ENCODE measurements at regions not wholly inside any gene's neighbourhood (a gene's known extent, or its start where the extent isn't known, plus 50 kb on each side); places are given as distances from the start of the nearest gene placed in this dataset.
"Not testable (repeated sequence)": the region's sequence is repeated elsewhere in the genome, so short reads cannot be mapped to it uniquely, and the experiment has no call there.

DNA sequence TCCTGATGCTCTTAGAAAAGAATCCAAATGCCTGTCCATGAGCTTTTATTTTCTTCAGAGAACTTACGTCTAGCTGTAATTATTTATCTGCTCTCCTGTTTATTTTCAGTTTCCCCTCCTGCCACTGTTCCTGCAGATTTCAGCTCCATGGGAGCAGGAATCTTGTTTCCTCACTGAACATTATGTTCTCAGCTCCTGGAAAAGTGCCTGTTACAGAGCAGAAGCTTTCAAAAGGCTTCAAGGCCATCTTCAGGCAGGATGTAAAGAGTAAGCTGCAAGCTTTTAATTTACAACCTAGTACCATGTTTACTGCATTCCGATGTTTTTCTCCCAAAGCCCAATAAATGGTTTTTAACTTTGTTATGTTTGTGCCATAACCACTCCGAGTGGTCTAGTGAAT is 98.4 kb upstream of the BTG1 start:
- no peak for DNase-seq

DNA sequence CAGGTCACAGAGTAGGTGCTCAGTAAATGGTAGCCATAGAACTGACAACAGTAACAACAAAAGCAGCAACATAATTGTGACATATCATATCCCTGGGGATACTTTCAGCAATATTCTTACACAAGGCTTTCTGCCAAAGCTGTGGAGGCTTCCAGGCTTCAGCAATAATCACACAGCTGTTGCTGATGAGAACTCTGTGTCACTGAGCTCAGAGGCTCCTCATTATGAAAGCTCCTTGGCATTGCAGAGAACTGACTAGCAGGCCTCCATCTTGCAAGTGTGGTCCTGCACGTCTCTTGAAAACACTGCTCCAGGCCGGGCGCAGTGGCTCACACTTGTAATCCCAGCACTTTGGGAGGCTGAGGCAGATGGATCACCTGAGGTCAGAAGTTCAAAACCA is 97.3 kb upstream of the BTG1 start:
- DNase-seq = no peak

GRCh38 chr12:92237762-92238523 is 92.3 kb upstream of the BTG1 start:
- no peak for DNase-seq

DNA sequence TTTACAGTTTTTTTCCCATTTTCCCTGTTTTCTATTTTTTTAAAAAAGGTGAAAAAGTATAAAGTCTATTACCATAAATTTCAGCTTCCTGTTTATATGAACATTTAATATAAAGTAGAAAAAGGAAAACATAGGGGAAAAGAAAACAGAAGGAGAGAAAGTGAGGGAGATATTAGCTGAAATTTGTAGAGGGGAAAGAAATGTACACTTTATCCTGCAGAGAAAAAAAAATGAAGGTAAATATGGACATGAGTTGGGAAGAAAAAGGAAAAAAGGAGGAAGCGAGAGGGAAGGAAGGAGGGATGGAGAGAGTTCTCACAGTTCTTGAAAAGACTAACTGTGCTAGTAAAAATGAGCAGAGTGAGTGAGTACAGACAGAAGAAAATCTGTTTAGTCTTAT is 91.6 kb upstream of the BTG1 start:
- DNase-seq = no peak

DNA sequence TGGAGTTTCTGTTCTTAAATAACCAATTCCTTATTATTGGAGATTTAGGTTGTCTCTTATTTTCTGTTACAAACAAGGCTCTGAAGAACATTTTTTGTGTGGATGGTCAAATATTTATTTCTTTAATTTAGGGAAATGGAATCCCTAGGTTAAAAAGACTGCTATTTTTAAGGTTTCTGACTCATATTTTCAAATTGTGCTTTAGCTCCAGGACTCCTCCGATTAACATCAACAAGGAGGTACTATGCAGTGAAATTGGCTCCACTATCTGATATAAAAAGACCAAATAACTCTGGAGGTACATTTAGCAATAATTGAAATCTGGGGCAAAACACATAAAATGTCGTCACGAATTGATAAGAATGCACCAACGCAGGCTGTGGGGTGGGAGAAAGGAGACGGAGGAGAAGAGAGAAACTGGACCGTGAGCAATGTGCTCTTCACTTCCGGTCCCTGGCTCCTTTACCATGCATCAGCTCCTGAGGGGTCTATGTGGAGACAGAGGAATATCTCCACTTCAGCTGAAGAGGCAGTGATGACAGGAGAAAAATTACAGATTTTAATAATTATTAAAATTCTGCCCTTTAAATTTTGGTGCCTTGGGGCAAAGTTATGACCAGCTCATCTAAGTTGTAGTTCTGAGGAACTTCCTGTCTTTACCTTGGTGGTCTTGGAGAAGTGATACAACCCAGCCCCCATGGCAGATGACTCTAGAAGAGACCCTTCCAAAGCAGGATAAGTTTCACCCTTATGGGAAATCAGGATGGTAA is 90.2 kb upstream of the BTG1 start:
- no peak for DNase-seq

- no peak for DNase-seq
Measured at GRCh38 chr12:92234533-92234932, 88.9 kb upstream of the BTG1 start.

DNA sequence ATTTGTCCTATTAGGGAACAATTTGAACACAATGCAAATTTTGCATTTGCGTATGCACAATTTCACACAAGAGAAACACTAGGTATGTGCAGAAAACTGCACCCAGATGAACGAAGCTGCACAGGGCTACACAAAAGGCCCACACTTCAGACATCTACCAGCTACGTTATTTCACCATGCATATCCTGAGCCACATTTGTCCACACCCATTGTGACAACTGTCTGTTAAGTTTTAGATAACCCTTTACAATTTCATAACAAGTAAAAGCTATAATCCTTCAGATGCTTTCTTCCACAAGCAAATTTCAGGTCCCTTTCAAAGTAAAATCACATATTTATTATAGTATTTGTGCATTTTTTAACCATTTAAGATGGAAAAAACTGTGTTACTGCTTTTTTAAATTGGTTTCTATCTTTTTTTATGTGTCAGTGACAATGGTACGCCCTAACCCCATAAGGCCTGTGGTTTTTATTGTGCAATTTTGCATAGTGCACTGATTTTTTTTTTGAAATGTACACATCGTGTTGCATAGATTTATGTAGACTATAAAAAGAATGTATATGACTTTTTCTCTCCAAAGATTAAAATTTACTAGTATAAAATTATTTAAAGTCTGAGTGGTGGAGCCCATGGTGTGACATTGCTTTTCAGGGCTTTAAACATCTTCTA is 87.8 kb upstream of the BTG1 start:
- no peak for DNase-seq

GRCh38 chr12:92232371-92232932 is 86.8 kb upstream of the BTG1 start:
- DNase-seq = not testable (repeated sequence)

DNA sequence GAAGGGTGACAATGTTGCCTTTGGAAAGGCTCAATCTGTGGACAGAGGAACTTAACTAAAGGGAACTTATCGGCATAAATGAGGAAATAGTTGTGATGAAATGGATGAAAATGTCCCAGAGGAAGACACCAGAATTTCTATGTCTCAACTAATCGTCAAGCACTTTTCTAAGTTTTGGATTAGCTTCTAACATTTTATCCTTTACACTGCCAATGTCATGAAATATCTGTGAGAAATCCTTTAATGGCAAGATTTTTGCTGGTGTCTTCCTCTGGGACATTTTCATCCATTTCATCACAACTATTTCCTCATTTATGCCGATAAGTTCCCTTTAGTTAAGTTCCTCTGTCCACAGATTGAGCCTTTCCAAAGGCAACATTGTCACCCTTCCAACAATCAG is 86.3 kb upstream of the BTG1 start:
- DNase-seq = not testable (repeated sequence)

DNA sequence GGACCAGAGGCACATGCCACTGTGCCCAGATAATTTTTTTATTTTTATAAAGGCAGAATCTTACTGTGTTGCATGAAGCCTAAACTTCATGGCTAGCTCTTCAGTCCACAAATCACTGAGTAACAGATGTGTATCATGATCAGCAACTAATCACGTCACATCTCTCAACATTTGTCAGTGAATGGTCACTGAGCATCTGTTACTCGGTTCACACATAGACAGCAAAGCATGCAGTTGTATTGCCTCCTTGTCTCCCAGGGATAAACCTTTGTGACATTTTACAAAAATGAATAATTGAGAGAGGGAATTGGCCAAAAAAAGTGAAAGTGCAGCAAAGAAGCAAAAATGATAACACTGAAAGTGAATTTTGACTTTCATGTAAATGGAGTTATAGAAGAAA is 85.9 kb upstream of the BTG1 start:
- DNase-seq = not testable (repeated sequence)

GRCh38 chr12:92229381-92229780 is 83.7 kb upstream of the BTG1 start:
- DNase-seq = no peak

- no peak for DNase-seq
Measured at GRCh38 chr12:92226961-92227360, 81.3 kb upstream of the BTG1 start.

DNA sequence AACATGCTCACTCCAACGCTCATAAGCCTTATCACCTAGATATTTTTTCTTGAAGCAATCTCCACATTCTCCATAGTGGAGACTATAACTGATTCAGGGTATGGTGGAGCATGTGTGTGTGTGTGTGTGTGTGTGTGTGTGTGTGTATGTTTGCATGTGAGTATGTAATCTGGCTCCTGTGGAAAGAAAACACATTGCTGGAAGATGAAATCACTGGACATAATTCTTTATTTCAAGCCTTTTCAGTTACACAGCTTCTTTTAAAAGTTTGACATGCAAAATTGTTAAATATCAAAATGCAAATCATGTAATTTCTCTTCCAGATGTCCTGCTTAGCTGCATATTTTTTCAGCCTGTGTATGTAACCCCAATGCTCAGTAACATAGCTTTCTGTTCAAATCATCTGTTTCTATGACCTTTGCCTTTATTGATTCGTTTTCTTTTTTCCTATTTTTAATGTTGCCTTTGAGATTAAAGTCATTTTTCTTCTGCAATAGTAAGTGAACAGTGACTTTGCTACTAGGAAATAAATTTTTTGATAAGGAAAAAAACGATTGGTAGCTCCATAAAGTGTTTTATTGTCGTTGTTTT is 80.5 kb upstream of the BTG1 start:
- DNase-seq = no peak

- no peak for DNase-seq
Measured at GRCh38 chr12:92224685-92225331, 79.2 kb upstream of the BTG1 start.

DNA sequence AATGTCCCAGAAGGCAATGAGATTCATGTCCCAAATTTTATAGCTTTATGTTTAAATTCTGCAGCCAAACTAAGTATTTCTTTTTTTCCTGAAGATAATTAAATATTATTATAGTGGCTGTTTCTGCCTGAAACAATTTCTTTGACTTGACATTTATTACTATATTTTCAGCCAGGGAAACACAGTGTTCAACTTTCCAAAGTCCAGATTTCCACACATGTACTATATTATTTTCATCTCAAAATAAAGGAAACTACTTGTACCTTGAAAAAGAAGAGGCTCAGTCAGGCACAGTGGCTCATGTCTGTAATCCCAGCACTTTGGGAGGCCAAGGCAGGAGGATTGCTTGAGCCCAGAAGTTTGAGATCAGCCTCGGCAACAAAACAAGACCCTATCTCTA is 77.8 kb upstream of the BTG1 start:
- DNase-seq = no peak

DNA sequence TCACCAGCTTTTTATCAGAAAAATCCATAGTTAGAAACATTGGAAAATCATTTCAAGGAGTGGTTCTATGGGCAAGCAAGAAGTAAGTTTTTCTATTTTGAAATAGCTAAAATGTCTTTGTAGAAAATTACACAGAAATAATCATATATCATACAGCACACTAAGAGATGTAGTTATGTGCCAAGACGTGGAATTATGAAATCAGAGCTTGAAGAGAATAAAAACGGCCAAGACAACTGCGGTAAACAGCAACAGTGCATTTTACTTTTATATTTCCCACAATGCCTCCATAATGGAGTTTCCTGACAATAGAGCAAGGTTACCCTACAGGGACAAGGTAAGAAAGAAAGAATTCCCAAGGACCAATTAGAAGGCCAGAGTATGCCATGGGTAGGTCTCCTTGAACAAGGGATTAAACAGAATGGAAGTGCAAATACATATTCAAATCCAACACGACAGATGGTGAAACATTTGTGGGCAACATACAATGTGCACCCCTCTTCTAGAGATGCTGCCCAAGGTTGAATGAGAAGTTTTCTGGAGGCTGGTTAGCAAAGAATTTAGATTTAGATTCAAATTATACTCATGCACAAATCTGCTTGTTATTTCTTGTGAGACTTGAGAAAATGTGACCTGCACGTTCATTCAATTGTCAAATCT is 76.1 kb upstream of the BTG1 start:
- DNase-seq = no peak

GRCh38 chr12:92218394-92219077 is 72.9 kb upstream of the BTG1 start:
- no peak for DNase-seq

- no peak for DNase-seq
Measured at GRCh38 chr12:92216092-92216491, 70.4 kb upstream of the BTG1 start.

GRCh38 chr12:92215358-92215757 is 69.7 kb upstream of the BTG1 start:
- no peak for DNase-seq

DNA sequence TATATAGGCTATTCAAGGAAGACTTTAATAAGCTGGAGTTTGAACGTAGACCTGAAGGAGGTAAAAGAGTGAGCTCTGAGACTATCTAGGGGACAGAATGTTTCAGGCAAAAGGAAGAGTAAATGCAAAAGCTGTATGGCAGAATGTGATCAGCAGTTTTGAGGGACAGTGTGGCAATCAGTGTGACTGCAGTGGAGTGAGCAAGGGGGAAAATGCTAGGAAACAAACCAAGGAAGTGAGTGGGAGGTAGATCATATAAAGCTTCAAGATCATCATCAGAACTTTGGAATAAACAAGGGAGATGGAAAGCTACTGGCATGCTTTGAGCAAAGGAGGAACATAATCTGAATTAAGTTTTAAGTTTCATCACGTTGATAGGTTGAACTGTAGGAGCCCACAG is 67.5 kb upstream of the BTG1 start:
- no peak for DNase-seq

DNA sequence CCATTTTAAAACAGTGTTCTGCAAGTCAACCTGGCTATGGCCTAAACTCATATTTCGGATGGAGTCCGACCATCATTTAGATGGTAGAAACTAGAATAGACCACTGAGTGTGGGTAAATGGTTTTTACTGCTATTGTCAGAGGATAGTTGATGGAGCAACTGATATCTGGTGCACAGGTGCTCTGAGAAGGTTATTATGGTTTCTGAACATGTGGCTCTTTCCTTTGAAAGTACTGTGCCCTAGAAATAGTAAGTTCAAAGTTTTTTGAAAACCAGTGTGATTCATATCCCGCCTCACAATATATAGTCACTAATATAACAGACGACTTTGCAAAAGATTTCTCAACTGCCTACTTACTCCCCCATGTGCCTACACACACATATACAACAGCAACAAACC is 64.4 kb upstream of the BTG1 start:
- no peak for DNase-seq
